Activated gamma-delta T cell treated with Interleukin-2 at 50 U/mL for 16 hours (primary cell): ENCODE measurements at regions not wholly inside any gene's neighbourhood (a gene's known extent, or its start where the extent isn't known, plus 50 kb on each side); places are given as distances from the start of the nearest gene placed in this dataset.

Experiments
- DNase-seq: peaks from one replicate; pipeline ENCODE4 v3.0.0-alpha.2; 2020

GRCh38 chr18:45231617-45232016 lies 383.7 kb upstream of the SLC14A2 start:
- DNase-seq = no peak

GRCh38 chr18:45232061-45232460 lies 383.2 kb upstream of the SLC14A2 start:
- no peak for DNase-seq

DNA sequence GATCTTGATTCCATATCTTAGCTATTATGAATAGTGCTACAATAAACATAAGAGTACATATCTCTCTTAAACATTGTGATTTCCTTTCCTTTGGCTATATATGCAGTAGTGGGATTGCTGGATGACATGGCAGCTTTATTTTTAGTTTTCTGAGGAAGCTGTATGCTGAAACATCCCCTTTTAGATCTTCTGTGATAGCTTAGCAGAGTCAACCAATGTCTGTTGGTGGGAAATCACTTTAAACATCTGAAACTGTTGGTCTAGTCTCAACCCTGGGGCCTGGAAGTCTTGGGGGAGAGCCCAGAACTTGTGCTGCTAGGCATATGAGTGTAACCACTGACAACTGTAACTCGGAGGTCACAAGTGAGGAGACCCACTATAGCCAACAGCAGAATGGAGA lies 378.6 kb upstream of the SLC14A2 start:
- no peak for DNase-seq

GRCh38 chr18:45237343-45238098 lies 377.8 kb upstream of the SLC14A2 start:
- no peak for DNase-seq

DNA sequence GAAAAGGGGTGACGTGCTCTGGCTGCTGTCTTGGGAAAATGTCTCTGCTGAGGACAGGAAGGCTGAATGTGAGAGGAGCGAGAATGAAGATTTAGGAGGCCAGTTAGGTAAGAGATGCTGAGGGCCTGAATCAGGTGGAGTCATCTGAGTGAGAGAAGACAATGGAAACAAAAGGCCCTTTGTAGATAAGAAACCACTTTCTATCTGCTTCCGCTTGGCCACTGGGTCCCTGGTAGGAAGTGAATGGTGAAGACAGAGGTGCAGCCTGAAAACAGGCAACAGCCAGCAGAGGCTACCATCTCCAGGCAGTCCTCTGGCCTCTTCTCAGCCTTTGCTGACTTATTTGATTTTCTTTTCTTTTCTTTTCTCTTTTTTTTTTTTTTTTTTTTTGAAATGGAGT lies 374.0 kb upstream of the SLC14A2 start:
- no peak for DNase-seq

GRCh38 chr18:45241982-45242565 lies 373.2 kb upstream of the SLC14A2 start:
- DNase-seq = no peak

DNA sequence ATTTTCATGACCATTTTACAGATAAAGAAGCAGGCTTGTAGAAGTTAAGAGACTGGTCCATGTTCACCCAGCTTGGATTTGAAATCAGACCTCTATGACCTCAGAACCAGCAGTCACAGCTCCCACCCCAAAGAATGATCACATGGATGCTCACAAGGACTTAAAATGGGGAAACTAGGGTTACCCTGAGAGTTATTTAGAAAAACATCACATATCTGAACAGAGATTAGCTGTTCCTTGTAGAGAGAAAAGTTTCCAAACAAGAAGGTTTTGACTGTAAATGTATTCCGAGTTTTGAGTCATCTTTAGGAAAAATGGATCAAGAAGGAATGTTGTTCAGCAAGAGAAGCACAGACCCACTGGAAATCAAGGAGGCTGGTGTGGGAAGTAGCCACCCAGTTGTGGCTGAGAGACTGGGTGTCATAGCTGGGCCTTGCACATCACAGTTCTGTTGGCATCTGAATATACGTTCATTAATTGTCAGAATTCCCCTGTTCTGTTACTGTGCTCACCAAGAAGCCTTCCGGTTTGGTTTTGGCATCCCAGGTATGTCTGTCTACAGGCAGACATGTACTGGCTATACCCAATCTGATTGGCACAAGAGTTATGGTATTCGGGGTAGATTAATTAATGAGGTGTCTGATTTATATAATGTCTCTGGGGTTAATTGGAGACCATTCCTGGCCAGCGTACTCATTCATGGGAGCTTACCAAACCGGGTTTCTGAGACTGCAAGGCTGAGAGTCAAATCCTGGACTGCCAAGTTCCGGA lies 371.8 kb upstream of the SLC14A2 start:
- no peak for DNase-seq

- no peak for DNase-seq
Observed at GRCh38 chr18:45245091-45245511, 370.2 kb upstream of the SLC14A2 start.

DNA sequence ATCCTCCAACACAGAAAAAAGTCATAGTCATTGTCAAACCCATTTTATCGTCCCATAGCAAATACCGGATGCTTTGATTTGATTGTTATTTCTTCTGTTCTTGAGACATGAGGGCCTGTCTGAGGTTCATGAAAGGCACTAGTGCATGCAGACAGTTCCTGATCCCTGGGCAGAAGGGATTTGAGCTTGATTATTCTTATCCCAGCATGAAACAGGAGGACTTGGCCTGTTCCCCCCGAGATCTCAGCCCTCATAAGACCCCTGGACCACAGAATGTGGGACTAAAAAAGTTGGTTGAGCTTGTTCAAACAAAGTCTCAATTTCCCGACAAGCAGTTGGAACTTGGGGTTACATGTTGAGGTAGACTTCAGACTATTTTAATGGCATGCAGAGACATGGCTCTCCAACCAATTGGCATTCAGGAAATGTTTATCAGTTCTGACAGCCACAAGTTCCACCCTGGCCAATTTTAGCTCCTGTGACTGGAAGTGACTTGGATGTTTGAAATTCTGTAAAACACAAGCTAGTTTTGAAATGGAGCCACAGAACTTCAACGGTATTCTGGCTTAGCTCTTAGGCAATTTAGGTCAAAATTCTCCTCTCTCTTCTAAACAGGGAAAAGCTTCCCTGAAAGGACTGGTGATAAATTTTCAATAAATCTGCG lies 366.9 kb upstream of the SLC14A2 start:
- no peak for DNase-seq

- no peak for DNase-seq
Observed at GRCh38 chr18:45249246-45249661, 366.0 kb upstream of the SLC14A2 start.

DNA sequence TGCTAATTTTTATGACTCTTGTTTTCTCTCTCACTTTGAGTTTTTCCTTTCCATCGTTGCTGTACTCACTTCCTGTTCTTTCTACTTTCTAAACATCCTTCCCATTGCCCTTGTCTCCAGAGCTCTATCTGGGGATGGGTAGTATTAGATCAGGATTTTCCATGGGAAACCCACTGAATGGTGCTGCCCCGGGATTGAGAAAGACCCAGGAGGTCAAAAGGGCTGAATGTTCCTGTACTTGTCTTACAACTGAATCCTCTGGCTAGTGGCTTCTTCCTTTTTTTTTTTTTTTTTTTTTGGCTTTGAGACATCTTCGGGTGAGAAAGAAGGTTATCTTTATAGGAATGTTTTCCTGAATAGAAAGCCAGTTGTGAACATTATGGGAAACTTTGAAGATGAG lies 364.8 kb upstream of the SLC14A2 start:
- no peak for DNase-seq

GRCh38 chr18:45251236-45251635 lies 364.0 kb upstream of the SLC14A2 start:
- no peak for DNase-seq

- DNase-seq = no peak
Observed at GRCh38 chr18:45252474-45252873, 362.8 kb upstream of the SLC14A2 start.

- no peak for DNase-seq
Observed at GRCh38 chr18:45253056-45253565, 362.2 kb upstream of the SLC14A2 start.

DNA sequence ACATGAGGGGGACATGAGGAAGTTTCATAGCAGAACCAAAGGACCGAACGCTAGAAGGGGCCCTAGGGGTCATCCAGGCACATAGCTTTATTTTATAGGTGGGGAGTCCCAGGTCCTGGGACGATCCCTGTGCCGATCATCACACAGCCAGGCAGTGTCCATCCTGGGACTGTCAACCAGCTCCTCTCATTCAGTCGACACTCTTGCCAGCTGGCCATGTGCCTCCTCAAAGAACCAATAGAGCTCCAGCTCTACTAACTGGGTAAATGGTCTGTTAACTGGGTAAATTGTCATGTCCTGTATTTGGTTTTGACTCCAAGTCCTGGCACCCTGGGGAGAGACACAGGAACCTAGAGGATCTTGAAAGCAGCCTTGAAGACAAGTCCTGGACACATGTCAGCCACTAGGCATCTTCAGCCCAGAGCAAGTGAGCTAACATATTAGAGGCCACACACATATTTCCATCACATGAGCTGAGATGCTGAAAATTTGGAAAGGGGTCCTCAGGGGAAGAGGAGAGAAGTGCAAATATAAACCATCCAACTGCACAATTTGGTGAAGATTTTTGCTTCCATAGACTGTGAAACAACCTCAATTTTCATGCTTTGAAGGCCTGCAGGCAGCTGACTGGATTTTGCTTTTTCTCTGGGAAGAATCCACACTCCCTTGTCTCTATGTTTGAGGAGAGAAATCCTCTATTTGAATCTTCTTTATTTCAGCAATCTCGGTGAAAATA lies 361.1 kb upstream of the SLC14A2 start:
- DNase-seq = no peak

DNA sequence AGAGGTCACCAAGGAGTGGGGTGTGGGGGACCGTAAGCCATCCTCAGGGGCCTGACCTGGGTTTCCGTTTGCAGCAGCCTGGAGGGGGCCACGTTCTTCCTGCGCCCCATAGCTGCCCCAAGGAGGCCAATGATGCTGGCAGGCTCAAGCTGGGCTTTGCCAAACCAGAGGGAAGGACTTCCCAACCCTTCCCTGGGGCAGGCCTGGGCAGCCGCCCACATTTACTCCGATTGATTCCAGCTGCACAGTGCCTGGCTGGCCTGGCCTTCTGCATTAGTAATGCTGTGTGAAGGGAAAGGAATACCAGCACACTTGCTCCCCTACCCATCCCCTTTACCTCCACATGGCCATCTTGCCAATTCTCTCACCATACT lies 360.6 kb upstream of the SLC14A2 start:
- no peak for DNase-seq

- no peak for DNase-seq
Observed at GRCh38 chr18:45255197-45255890, 359.9 kb upstream of the SLC14A2 start.

GRCh38 chr18:45260125-45260524 lies 355.2 kb upstream of the SLC14A2 start:
- no peak for DNase-seq

DNA sequence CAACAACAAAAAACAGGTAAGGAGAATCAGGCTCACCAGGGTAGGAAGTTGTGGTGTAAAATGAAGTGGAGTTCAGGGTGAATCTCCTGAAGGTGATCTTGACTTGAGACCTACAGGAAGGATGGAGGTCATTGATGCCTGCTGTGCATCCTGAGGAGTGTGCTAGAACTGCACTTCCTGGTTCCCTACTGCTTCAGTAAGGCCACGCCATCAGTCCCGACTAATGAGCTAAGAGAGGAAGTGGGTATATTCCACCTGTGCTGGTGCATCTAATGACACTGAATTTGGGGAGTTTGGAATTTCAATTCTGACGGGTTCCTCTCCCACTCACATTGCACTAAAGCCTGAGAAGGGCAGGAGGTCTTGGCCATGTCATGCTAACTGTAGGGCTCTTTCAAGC lies 349.3 kb upstream of the SLC14A2 start:
- DNase-seq = no peak

GRCh38 chr18:45267622-45268021 lies 347.7 kb upstream of the SLC14A2 start:
- no peak for DNase-seq

DNA sequence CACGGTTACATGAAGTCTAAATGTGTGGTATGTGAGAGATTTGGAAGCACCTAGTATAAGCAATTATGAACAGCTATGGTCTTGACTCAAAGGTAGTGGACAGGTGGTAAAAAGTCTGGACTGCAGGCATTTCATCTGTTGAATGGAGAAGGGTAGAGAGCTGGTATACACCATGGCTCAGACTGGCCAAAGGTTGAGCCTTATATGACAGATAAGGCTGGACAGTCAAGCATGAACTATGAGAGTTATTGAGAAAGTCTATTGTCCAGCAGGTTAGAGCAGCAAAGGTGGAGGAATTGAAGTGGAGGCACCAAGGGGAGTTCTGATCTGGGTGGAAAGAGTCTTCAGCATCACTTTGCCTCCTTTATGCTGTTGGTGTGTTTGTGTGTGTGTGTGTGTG lies 346.7 kb upstream of the SLC14A2 start:
- no peak for DNase-seq

GRCh38 chr18:45270289-45270771 lies 344.9 kb upstream of the SLC14A2 start:
- no peak for DNase-seq
